B cell (primary cell): ENCODE measurements at regions not wholly inside any gene's neighbourhood (a gene's known extent, or its start where the extent isn't known, plus 50 kb on each side); places are given as distances from the start of the nearest gene placed in this dataset.

Experiments used
- EZH2 ChIP-seq: IDR thresholded peaks from 2 replicates; pipeline ENCODE4 v1.6.1; 2012; ENCODE audit warnings: borderline replicate concordance, low read depth, mild to moderate bottlenecking, moderate library complexity, low read length; ENCODE audit not compliant: insufficient read depth, poor library complexity, severe bottlenecking
- TF ChIP-seq, protein P1 (sequence below): fragments of 200-600 bp; IDR thresholded peaks from one replicate; pipeline ENCODE4 v1.8.0; 2022; ENCODE audit warnings: antibody characterized with exemption, mild to moderate bottlenecking

- TF ChIP-seq, protein P1, sequence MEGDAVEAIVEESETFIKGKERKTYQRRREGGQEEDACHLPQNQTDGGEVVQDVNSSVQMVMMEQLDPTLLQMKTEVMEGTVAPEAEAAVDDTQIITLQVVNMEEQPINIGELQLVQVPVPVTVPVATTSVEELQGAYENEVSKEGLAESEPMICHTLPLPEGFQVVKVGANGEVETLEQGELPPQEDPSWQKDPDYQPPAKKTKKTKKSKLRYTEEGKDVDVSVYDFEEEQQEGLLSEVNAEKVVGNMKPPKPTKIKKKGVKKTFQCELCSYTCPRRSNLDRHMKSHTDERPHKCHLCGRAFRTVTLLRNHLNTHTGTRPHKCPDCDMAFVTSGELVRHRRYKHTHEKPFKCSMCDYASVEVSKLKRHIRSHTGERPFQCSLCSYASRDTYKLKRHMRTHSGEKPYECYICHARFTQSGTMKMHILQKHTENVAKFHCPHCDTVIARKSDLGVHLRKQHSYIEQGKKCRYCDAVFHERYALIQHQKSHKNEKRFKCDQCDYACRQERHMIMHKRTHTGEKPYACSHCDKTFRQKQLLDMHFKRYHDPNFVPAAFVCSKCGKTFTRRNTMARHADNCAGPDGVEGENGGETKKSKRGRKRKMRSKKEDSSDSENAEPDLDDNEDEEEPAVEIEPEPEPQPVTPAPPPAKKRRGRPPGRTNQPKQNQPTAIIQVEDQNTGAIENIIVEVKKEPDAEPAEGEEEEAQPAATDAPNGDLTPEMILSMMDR, result no peak
- no peak for TF ChIP-seq EZH2
Observed at GRCh38 chr6:82712389-82712788, 348.8 kb downstream of the TPBG start.
